GM21576 (cell line): ENCODE measurements at regions not wholly inside any gene's neighbourhood (a gene's known extent, or its start where the extent isn't known, plus 50 kb on each side); places are given as distances from the start of the nearest gene placed in this dataset.
"Not testable (repeated sequence)": the region's sequence is repeated elsewhere in the genome, so short reads cannot be mapped to it uniquely, and the experiment has no call there.

ENCODE experiments used
- ATAC-seq: cut with Tn5 transposase; IDR thresholded peaks from one replicate; pipeline ENCODE4 v1.9.1; 2021; ENCODE audit warnings: mild to moderate bottlenecking, moderate library complexity; ENCODE audit not compliant: unreplicated experiment

DNA sequence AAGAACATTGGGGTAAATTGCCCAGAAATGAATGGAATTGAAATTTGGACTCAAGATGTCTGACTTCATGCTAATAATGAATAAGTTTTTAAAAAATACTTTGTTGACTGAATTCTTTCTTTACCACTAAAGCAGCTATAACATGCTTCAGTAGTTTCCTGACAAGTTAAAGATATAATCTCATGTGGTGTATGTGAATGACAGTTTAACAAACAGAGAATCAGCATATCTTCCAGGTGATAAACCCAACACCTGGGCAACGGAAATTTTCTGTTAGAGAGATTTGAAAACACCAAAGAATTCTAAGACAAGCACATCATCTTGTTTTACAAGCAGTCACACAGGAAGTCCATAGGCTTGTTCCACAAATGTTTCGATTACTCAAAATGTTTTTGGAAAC lies 372.6 kb upstream of the VRK2 start:
- ATAC-seq, result no peak

DNA sequence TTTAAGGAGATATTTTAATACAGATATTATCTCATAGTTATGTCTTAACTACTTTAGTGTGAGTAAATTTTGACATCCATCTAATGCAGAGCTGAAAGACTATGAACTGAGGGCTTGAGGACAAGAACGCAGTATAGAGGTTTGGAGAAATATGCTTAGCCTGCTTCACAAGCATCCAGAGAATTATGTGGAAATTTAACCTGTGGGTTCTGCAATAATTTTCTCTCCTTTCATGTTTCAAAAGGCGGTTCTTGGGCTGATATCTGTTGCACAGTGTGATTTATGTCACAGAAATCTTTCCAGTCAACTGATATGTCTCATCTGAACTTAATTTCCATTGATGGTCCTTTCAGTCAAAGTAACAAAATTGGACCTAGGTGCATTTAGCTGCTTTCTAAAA lies 371.9 kb upstream of the VRK2 start:
- no peak for ATAC-seq

DNA sequence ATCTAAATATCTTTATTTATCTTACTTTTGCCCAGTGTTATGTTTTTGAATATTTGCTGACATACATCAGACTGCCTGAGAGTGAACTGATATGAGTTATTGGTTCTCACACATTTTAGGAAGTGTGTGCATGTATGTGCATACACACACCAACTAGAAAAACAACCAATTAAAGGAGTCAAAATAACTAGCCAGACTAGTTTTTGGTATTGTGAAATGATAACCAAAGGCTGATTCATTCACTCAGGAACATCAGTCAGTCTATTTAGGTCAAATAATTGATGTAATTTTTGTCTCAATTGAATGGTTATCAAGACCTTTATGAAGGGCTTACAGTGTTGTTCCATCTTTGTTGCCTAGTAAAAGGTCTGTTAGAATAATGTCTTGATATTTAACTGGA lies 369.3 kb upstream of the VRK2 start:
- ATAC-seq, result no peak

DNA sequence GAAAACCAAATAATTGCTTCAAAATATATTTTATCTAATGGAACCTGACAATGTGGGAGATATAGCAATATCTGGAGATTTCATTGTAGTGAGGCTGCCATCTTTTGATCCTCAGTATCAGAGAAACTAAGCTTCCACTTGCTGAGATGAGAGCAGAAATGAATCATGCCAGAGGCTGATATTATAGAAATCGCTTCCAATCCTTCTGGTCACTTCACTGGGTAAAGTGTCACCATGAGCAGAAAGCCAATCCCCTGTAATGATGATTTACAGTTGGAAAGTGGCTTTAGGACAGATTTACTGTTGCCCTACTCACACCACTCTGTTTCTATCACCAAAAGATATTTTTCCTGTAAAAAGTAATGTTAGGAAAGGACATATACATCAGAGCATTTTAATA lies 365.0 kb upstream of the VRK2 start:
- ATAC-seq, result no peak

DNA sequence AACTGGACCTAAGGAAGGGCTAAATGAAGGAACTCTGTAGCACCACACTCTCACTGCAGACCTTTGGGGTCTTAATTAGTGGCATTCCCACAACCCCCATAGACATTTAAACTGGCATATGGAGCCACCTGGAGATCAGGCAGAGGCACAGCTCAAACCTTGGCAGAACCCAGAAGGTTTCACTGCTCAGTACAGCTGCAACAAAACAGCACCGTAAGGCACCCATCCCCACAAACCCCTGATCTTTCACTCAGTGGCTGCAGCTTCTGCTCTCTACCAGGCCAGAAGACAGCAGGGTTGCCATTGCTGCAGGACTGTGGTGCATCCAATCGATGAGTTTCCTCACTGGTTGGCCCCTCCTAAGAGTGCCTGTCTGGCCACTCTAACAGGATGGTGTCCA lies 361.6 kb upstream of the VRK2 start:
- ATAC-seq, result no peak

DNA sequence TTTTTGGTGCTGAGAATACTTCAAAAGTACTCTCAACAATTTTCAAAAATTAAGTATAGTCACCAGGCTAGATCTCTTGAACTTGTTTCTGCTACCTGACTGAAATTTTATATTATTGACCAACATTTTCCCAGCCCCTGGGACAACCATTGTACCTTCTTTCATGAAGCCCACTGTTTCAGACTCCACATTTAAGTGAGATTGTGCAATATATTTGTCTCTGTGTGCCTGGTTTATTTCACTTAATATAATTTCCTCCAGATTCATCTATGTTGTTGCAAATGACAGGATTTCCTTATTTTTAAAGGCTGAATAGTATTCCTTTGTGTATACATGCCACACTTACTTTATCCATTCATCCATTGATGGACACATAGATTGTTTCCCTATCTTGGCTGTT lies 354.2 kb upstream of the VRK2 start:
- ATAC-seq, result no peak

DNA sequence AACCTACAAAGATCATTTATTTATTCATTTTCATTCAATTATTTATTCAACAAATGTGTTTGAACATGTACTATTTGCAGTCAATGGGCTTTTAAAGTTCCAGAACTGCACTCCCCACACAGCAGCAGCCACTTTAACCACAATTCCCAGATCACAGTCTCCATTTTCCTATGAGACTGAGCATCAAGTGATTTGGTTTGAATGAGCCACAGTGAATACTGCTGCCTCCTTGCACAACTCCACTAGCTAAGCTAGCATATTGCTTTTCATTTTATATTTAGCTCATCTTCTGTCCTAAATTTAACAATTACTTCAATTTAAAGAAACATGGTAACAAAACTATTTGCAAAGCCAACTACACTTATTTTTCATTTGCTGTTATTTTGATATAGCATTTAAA lies 353.4 kb upstream of the VRK2 start:
- no peak for ATAC-seq

DNA sequence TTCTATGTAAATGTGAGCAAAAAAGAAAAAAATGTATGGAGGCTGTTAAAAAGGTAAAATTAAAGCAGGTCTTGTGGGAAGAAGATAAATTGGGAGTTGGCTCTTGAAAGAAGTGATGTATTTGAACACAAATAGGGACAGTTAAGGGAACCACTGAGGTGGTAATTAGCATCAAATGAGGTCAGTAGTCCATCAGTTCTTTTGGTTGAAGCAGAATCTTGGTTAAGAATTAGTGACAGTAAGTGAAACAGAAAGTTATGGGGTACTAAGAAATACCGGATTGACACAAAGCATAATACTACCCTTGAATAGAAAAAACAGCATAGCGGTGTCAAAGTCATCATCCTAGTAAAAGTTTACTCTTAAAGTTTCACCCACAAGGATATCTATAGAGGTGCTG lies 352.6 kb upstream of the VRK2 start:
- no peak for ATAC-seq

DNA sequence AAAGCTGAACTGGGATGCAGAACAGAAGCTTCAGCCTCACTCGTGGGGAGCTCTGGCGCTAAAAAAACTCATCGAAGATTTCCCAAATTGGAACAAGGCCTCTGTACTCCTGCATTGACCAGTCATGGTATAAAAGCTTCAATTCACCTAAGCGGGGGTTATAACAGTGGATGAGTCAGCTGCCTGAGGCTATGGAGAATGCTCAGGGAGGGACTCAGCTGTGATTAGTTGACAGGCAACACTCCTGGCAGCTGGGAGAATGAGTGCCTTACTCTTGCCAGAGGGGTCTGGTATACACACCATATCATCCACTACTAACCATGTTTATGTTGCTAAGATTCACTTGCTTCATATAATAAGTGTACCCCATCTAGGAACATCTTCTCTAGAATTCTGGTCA lies 350.6 kb upstream of the VRK2 start:
- ATAC-seq, result no peak

DNA sequence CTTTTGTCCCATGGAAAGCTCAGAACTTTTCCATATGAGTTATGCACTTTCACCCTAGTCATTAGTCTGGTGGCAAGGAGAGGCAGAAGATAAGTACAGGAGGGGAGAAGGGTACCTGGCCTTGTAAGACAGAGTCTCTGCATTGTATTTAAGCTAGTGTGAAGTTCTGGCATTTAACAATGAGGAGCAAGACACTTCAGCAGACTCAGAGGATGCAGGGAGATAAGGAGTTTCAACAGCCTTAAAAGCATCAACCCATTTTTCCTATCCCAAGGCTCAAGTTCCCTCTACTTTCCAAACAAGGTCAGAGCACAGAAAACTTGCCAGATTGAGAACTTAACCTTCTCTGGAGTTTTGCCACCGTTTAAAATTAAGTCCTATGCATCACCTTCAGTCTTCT lies 348.2 kb upstream of the VRK2 start:
- no peak for ATAC-seq

DNA sequence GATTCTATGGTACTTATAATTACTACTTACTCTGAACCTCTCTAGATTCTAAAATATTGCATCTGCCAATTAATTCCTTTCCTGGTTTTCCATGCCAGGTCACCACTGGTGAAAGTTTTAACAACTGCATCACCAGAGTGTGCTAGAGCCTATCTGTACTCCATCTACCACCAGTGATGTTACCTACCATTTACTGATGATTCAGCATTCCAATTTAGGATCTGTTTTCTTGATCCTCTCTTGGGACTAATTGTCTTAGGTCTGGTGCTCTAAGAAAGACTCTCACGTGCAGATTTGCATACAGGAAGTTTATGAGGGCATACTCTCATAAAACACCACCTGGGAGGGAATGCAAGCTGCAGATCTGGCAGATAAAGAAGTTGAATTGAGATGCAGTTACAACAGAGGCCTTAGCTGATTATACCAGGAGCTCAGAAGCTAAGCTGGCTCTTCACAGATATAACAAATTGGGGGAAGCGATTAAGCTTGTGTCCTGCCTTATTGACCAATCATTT lies 347.6 kb upstream of the VRK2 start:
- ATAC-seq, result no peak

DNA sequence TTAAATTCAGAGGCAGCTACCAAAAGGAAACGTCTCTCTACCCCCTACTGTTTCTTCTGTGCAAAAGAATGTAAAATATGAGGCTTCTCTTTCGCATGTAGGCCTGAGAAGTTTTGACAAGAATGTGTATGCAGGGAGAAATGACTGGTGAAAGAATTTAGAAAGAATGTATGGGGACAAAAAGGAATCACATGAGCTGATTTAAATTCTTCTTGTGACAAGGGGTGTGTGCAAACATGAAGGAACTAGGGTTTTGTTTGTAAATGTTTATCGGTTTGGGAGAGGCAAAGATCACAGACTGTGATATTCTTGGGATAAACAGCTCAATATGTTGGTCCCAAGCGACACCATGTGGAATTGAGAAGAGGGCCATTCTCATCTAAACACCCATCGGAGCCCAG lies 345.2 kb upstream of the VRK2 start:
- no peak for ATAC-seq

DNA sequence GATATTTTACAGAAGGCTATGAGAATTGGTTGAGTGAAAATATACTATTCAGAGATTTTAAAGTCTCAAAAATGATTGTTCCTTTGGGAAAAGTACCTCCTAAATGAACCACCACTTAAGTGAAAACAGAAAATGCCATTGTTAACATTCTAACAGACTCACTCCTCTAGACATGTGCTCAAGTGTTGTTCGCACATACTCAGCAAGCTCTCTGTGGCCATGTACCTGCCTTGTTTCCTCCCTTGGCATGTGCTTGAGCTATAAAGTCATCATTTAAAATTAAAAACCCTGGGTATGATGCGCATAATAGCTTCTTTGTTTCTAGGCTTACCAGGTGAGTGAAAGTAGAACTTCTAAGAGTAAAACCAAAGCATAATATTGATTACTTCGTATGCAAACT lies 343.2 kb upstream of the VRK2 start:
- no peak for ATAC-seq

DNA sequence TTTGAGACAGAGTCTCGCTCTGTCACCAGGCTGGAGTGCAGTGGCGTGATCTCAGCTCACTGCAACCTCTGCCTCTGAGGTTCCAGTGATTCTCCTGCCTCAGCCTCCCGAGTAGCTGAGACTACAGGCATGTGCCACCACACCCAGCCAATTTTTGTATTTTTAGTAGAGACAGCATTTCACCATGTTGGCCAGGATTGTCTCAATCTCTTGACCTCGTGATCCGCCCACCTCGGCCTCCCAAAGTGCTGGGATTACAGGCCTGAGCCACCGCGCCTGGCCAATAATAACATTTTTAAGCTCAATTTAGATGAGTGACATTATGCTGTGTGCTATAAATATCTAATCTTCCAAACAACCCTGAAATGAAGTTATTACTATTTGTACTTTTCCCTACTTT lies 338.8 kb upstream of the VRK2 start:
- not testable (repeated sequence) for ATAC-seq

DNA sequence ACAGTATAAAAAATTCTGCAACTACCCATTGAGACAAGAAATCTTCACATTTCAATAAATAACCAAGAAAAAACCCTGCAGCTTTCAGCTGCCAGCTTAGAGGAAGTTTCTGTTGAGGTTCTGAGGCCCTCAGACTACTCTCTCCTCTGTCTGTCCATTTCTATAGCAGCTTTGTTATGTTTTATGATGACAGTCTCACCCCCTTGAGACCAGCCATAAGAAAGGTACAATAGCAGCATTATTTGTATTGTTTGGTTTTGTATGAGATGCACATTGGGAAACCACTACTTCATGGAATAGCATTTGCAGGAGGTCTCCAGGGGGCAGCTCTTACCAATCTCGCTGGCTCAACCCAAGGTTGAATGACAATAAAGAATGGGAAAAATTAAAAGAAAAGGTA lies 334.6 kb upstream of the VRK2 start:
- no peak for ATAC-seq

DNA sequence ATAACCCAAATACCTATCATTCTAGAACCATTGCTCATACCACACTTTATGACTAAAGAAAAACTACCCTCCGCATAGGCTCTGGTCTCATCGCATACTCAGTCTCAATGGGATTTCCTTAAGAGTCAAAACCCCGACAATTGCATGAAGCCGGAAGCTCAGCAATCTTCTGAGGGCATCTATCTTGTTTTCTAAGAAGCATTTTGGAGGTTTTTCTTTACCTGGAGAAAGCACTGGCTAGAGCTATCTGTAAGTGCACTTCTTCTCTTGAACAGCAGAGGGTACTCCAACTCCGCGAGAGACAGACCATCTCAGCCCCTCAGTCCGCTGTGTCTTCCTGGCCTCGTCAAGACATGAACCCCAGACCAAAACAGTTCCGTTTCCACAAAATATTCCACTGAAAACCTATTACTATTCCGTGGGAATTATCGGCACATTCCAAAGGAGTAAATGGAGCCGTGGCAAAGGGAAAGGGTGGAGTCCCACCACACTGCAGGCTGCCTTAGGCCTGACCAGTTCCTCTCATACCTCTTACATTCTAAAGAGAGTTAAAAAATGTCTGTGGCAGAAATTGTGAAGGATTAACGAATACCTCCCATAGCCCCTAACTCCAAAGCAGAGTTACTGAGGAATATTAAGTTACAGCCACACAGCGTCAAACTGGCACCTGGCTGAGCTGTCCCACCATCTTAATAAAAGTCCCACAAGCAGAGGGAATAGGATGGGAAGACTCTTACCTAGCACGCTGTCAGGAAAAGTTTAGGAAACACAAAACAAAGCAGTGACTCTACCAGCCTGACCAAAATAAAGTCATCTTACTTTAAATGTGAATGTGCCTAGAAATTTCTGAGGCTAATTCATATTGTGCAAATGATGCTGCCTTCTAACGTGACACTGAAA lies 325.6 kb upstream of the VRK2 start:
- ATAC-seq, result peak; percentile 98

DNA sequence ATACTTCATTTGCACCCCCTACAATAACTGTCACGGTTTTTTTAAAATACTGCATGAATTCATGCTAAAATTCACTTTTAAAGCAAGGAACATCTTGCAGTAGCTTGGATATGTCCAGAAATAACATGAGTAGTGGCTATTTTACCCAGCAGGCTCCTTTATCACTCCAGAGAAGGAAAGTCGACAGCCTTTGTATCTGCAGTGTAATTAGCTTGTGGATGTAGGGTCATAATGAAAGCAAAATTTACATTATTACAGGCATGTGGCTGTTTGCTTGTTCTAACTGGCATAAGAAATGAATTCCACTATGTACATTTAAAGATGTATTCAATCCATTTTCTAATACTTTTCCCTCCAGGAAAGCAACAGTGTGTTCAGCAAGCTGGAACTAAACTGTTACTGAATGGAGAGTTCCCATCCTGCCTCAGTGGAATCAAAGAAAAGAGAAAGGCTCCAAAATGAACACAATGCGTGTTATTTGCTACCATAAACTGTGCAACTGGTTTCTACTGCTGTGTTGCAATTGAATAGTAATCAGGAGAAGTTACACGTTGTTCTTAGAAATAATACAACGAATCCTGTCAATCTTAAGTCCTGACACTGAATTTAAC lies 321.2 kb upstream of the VRK2 start:
- no peak for ATAC-seq

DNA sequence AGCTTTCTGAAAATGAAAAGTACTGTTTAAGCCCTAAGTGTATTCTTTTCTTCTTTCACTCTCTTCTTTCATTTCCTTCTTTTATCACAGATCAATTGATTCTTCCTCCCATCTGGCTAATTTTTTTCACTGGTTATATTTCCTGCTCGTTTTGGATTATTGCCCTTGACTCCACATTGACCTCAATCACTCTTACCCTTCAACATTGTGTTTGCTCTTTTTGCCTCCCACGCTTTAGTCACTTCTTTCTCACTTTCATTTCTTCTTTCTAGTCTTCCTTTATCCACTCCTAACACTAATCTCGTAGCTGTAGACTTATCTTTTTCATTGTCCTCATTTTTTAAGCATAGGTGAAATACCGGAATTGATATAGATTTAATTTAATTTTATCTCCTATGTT lies 320.3 kb upstream of the VRK2 start:
- no peak for ATAC-seq

DNA sequence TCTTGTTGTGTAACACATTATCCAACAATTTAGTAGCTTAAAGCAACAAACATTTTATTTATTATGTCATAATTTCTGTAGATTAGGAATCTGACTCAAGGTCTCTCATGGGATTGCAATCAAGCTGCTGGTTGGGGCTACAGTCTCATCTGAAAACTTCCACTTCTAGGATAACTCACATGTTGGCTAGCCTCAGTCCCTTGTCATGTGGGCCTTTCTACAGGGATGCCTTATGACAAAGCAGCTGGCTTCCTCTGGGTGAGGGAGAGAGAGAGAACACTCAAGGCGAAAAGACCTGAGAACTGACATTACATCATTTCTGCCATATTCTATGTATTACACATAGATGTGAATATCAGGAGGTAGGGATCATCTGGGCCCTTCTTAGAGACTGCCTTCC lies 317.9 kb upstream of the VRK2 start:
- ATAC-seq, result no peak

DNA sequence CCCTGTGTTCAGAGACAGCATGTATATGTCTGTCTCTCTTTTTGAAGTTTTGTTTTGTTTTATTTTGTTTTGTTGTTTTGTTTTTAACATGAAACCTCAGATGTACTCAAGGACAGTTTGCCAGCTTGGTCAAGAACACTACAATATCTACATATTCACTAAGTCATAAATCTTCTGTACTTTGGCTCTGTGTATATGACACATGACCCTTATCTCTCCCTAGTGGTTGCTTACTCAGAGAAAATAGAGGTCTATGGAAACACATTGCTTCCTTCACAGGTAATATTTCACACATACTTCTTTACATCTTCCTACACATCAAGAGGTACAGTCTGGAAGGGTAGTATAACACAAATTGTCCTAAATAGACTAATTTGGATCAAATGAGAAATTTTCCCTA lies 312.6 kb upstream of the VRK2 start:
- ATAC-seq, result no peak

DNA sequence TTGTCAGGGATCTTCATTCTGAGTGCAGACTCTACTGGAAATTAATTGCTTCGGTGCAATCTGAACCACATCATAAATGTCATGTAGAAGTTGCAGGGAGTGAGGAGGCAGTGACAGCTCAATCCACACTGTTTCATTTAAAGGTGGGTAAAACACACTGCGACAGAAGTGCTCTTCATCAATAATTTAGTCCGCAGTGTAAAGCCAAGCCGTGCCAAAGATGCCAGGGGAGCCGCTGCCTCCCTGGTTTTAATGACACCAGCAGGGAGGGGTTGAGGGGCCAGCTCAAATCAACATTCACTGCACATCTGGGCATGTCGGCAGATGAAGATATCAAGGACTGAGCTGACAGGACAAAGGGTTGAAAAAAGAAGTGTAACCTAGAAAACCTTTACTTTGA lies 305.7 kb upstream of the VRK2 start:
- no peak for ATAC-seq

DNA sequence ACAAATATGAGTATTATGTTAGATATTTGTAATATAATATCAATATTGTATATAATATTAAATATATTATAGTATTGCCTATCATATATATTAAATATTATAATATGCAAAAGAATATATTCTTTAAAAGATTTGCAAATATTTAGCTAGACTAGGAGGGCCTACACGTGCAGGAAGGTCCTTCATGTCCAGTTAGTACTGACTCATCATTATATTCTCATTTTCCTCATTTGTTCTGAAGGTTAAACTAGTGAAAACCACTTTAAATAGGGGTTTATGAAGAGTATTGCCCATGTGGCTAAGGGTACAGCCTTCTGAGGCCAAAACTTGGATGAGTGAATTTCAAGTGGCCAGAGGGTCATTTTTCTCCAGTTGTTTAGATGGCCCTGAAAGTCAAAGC lies 293.0 kb upstream of the VRK2 start:
- ATAC-seq, result no peak

DNA sequence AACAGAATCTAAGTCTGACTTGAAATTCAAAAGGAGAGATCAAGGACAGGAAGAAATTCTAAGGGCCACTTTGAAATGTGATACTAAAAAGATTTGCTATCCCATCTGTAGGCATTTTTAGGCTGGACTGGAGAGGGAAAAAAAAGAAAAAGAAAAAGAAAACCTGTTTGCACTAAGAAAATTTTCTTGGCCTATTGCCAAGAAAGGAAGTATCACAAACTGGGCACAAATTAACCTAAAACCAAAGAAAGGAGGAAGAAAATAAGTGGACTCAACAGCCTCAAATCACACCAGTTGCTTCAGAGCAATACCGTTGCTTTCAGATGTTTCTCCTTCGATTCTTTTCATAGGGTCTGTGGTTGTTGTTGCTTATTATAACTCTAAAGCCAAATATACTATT lies 287.9 kb upstream of the VRK2 start:
- no peak for ATAC-seq
